ENCODE measurements at regions not wholly inside any gene's neighbourhood (a gene's known extent, or its start where the extent isn't known, plus 50 kb on each side); places are given as distances from the start of the nearest gene placed in this dataset.

- no peak for TF ChIP-seq CTCF (IDR thresholded peaks at IDR 0.05; ENCODE audit: extremely low read depth, missing control alignments)
- no peak for DNase-seq (ENCODE audit: low spot score)
Measured at GRCh38 chr4:36722986-36723385, 441.6 kb downstream of the DTHD1 start.

GRCh38 chr4:36734334-36734733 lies 452.9 kb downstream of the DTHD1 start:
- no peak for DNase-seq (ENCODE audit: low spot score)
- no peak for TF ChIP-seq CTCF (IDR thresholded peaks at IDR 0.05; ENCODE audit: extremely low read depth, missing control alignments)

- TF ChIP-seq CTCF (IDR thresholded peaks at IDR 0.05; ENCODE audit: extremely low read depth, missing control alignments): no peak
- DNase-seq (ENCODE audit: low spot score): no peak
Measured at GRCh38 chr4:36737691-36738090, 456.3 kb downstream of the DTHD1 start.

GRCh38 chr4:36740796-36741310 lies 459.4 kb downstream of the DTHD1 start:
- no peak for DNase-seq (ENCODE audit: low spot score)
- TF ChIP-seq CTCF (IDR thresholded peaks at IDR 0.05; ENCODE audit: extremely low read depth, missing control alignments): no peak

GRCh38 chr4:36747277-36748129 lies 466.1 kb downstream of the DTHD1 start:
- DNase-seq (ENCODE audit: low spot score): no peak
- TF ChIP-seq CTCF (IDR thresholded peaks at IDR 0.05; ENCODE audit: extremely low read depth, missing control alignments): no peak

GRCh38 chr4:36753048-36753447 lies 471.6 kb downstream of the DTHD1 start:
- no peak for TF ChIP-seq CTCF (IDR thresholded peaks at IDR 0.05; ENCODE audit: extremely low read depth, missing control alignments)
- no peak for DNase-seq (ENCODE audit: low spot score)

- no peak for DNase-seq (ENCODE audit: low spot score)
- TF ChIP-seq CTCF (IDR thresholded peaks at IDR 0.05; ENCODE audit: extremely low read depth, missing control alignments): no peak
Measured at GRCh38 chr4:36757580-36758311, 476.3 kb downstream of the DTHD1 start.
